ENCODE measurements at regions not wholly inside any gene's neighbourhood (a gene's known extent, or its start where the extent isn't known, plus 50 kb on each side); places are given as distances from the start of the nearest gene placed in this dataset.

GRCh38 chr11:116631201-116631600 lies 141.6 kb downstream of the BUD13 start:
- Histone ChIP-seq H3K36me3 (no peaks in the 10 kb centered on the region), H3K4me1 (no peaks in the 10 kb centered on the region), H3K27ac (no peak overlapping the region), H3K4me3 (no peak overlapping the region), H3K9me3 (no peaks in the 10 kb centered on the region), H3K27me3 (peaks cover 0 to 4% (median 0%) of the 10 kb centered on the region in 4 donors)
- TF ChIP-seq CTCF (IDR thresholded peaks at IDR 0.05) (no peak), POLR2A (IDR thresholded peaks at IDR 0.05) (no peak)
- no peak for DNase-seq
- intact Hi-C loops (cut with DNase I): no loop called here
- WGBS, 2 donors: 47 to 64% methylated on average over 3 of the region's 3 CpGs

- Histone ChIP-seq H3K9me3 (no peaks in the 10 kb centered on the region), H3K27ac (no peak overlapping the region), H3K36me3 (no peaks in the 10 kb centered on the region), H3K4me1 (no peaks in the 10 kb centered on the region), H3K27me3 (peaks cover 0 to 17% (median 0%) of the 10 kb centered on the region in 4 donors), H3K4me3 (no peak overlapping the region)
- intact Hi-C loops (cut with DNase I): no loop called here
- no peak for DNase-seq
- 80% methylated on average over 1 of the region's 1 CpG; no CpG with 5 or more reads in 1 of the 2 donors for WGBS, 2 donors
- TF ChIP-seq POLR2A (IDR thresholded peaks at IDR 0.05) (no peak), CTCF (IDR thresholded peaks at IDR 0.05) (no peak)
These were observed 154.3 kb downstream of the BUD13 start for GRCh38 chr11:116618461-116618860.

GRCh38 chr11:116615211-116615865 lies 157.4 kb downstream of the BUD13 start:
- Histone ChIP-seq H3K36me3 (no peaks in the 10 kb centered on the region), H3K4me3 (no peak overlapping the region), H3K4me1 (no peaks in the 10 kb centered on the region), H3K27ac (no peak overlapping the region), H3K27me3 (peaks cover 0 to 26% (median 0%) of the 10 kb centered on the region in 4 donors), H3K9me3 (no peaks in the 10 kb centered on the region)
- intact Hi-C loops (cut with DNase I): no loop called here
- no peak for DNase-seq
- TF ChIP-seq POLR2A (IDR thresholded peaks at IDR 0.05) (no peak), CTCF (IDR thresholded peaks at IDR 0.05) (no peak)
- WGBS, 2 donors: 66 to 79% methylated on average over 3 to 6 of the region's 7 CpGs

- WGBS, 2 donors: 63 to 65% methylated on average over 6 to 7 of the region's 11 CpGs
These were observed 158.2 kb downstream of the BUD13 start for GRCh38 chr11:116614306-116615210.

More at GRCh38 chr11:116614306-116615210, 158.2 kb downstream of the BUD13 start:
- Histone ChIP-seq H3K27me3 (peaks cover 0 to 26% (median 0%) of the 10 kb centered on the region in 4 donors), H3K27ac (no peak overlapping the region), H3K36me3 (no peaks in the 10 kb centered on the region), H3K4me1 (no peaks in the 10 kb centered on the region), H3K4me3 (no peak overlapping the region), H3K9me3 (no peaks in the 10 kb centered on the region)
- DNase-seq: no peak
- intact Hi-C loops (cut with DNase I): no loop called here
- TF ChIP-seq CTCF (IDR thresholded peaks at IDR 0.05) (no peak), POLR2A (IDR thresholded peaks at IDR 0.05) (no peak)

Data from esophagus squamous epithelium (tissue), 5 donors.